Nephron (organoid): ENCODE measurements at regions not wholly inside any gene's neighbourhood (a gene's known extent, or its start where the extent isn't known, plus 50 kb on each side); places are given as distances from the start of the nearest gene placed in this dataset.

ENCODE experiments used
- H3K27ac Mint-ChIP-seq, 3 experiments: 2 replicates each; pipeline ENCODE4 v1.8.0; 2020; ENCODE audit warnings: mixed read lengths in 3 of 3, mild to moderate bottlenecking in 2 of 3, moderate library complexity in 1 of 3
- H3K27me3 Mint-ChIP-seq: 2 replicates; pipeline ENCODE4 v1.8.0; 2021; ENCODE audit warnings: low read depth, mild to moderate bottlenecking, moderate library complexity, mixed read lengths
- H3K36me3 Mint-ChIP-seq: 2 replicates; pipeline ENCODE4 v1.8.0; 2020; ENCODE audit warnings: low read depth, mixed read lengths
- H3K4me1 Mint-ChIP-seq: 2 replicates; pipeline ENCODE4 v1.8.0; 2020; ENCODE audit warnings: mixed read lengths
- H3K4me3 Mint-ChIP-seq, 3 experiments: 2 replicates each; pipeline ENCODE4 v1.8.0; 2020; ENCODE audit warnings: mild to moderate bottlenecking in 3 of 3, mixed read lengths in 3 of 3, moderate library complexity in 2 of 3
- H3K9me3 Mint-ChIP-seq: 2 replicates; pipeline ENCODE4 v1.8.0; 2020; ENCODE audit warnings: mixed read lengths
- TF ChIP-seq, protein P1 (sequence below), 3 experiments: fragments of 200-600 bp; sonication (generic); IDR thresholded peaks; one replicate each; pipeline ENCODE4 v1.5.0; 2021; ENCODE audit warnings: antibody characterized with exemption in 3 of 3; ENCODE audit not compliant: unreplicated experiment in 3 of 3

DNA sequence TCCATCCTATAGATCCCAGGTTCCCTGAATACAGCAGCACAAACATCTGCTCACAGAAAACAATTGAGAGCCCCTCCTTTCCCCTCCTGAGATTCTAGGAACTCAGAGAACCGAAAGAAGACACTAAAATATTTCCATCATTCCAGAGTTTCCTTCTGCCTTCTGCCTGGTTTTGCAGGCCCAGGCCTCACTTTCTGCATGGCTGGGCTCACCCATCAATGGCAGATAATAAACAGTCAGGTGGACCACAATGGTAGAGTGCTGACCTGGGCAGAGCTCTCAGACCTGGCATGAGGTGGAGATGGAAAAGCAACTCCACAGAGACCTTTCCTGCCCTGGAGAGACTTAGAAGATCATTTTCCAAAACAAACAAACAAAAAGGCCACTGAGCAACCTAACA, 389.1 kb downstream of the NXPE2 start:
- peaks cover 12% of the 10 kb centered on the region for H3K27me3 Mint-ChIP-seq

GRCh38 chr11:115067900-115068530, 389.7 kb downstream of the NXPE2 start:
- Mint-ChIP-seq H3K4me1 (peaks cover 20% of the 10 kb centered on the region), H3K27ac (peak overlapping the region in 1 of 3 experiments; percentile 21), H3K36me3 (no peaks in the 10 kb centered on the region), H3K27me3 (peaks cover 17% of the 10 kb centered on the region), H3K9me3 (peaks cover 2% of the 10 kb centered on the region), H3K4me3 (no peak overlapping the region)
- TF ChIP-seq, protein P1, sequence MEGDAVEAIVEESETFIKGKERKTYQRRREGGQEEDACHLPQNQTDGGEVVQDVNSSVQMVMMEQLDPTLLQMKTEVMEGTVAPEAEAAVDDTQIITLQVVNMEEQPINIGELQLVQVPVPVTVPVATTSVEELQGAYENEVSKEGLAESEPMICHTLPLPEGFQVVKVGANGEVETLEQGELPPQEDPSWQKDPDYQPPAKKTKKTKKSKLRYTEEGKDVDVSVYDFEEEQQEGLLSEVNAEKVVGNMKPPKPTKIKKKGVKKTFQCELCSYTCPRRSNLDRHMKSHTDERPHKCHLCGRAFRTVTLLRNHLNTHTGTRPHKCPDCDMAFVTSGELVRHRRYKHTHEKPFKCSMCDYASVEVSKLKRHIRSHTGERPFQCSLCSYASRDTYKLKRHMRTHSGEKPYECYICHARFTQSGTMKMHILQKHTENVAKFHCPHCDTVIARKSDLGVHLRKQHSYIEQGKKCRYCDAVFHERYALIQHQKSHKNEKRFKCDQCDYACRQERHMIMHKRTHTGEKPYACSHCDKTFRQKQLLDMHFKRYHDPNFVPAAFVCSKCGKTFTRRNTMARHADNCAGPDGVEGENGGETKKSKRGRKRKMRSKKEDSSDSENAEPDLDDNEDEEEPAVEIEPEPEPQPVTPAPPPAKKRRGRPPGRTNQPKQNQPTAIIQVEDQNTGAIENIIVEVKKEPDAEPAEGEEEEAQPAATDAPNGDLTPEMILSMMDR (IDR thresholded peaks at IDR 0.05; ENCODE audit: unreplicated experiment in 3 of 3), result no peak

More for the DNA sequence above, 389.1 kb downstream of the NXPE2 start:
- TF ChIP-seq, protein P1 (IDR thresholded peaks at IDR 0.05; ENCODE audit: unreplicated experiment in 3 of 3), result no peak
- Mint-ChIP-seq H3K27ac (peak overlapping the region in 2 of 3 experiments; percentile 21 to 43), H3K9me3 (peaks cover 2% of the 10 kb centered on the region), H3K4me3 (no peak overlapping the region), H3K36me3 (no peaks in the 10 kb centered on the region), H3K4me1 (peaks cover 20% of the 10 kb centered on the region)

DNA sequence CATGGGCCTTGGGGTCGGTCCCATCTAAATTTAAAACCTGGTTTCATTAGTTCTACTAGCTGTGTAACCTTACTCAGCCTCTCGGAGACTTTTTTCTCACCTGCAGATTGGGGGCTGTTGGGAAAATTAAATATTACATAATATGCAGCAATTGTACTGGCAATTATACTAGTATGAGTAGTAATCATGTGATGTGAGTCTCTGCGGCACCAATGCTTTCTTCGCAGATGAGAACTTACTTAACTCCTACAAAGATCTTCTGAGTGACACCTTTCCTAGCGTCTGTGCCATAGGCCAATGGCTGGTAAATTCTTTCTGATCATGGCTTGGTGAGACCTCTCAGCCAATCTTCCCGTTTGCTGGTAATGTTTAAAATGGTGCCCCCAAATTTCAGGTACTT, 391.3 kb downstream of the NXPE2 start:
- peaks cover 27% of the 10 kb centered on the region for H3K4me1 Mint-ChIP-seq
- no peaks in the 10 kb centered on the region for H3K36me3 Mint-ChIP-seq
- no peak overlapping the region for H3K4me3 Mint-ChIP-seq
- H3K27me3 Mint-ChIP-seq, result peaks cover 25% of the 10 kb centered on the region
- H3K9me3 Mint-ChIP-seq, result peaks cover 2% of the 10 kb centered on the region
- TF ChIP-seq, protein P1 (IDR thresholded peaks at IDR 0.05; ENCODE audit: unreplicated experiment in 3 of 3), result no peak
- no peak overlapping the region for H3K27ac Mint-ChIP-seq

DNA sequence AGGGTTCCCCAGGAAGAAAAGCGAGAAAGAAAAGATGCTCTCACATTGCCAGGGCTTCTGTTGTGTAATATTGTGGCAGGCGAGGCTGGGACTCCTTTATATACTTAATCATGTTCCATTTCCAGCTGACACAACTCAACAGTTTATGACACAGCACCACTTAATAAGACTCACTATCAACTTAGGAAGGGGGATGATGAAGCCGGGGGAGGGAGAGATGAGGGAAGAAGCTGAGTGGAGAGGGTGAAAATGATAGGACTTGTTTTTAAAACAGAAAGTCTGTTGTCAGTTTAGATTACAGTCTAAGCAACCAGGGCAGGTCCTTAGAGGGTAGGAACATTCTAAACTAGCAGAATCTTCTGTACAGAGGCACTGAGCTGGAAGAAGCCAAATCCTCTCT, 397.0 kb downstream of the NXPE2 start:
- Mint-ChIP-seq H3K4me3 (no peak overlapping the region), H3K27ac (no peak overlapping the region), H3K27me3 (peaks cover 41% of the 10 kb centered on the region), H3K4me1 (peaks cover 20% of the 10 kb centered on the region), H3K9me3 (no peaks in the 10 kb centered on the region), H3K36me3 (no peaks in the 10 kb centered on the region)
- TF ChIP-seq, protein P1 (IDR thresholded peaks at IDR 0.05; ENCODE audit: unreplicated experiment in 3 of 3), result no peak

- peaks cover 55% of the 10 kb centered on the region for H3K27me3 Mint-ChIP-seq
- no peak overlapping the region for H3K4me3 Mint-ChIP-seq
- no peaks in the 10 kb centered on the region for H3K36me3 Mint-ChIP-seq
- peaks cover 20% of the 10 kb centered on the region for H3K4me1 Mint-ChIP-seq
- no peaks in the 10 kb centered on the region for H3K9me3 Mint-ChIP-seq
- TF ChIP-seq, protein P1 (IDR thresholded peaks at IDR 0.05; ENCODE audit: unreplicated experiment in 3 of 3), result no peak
- H3K27ac Mint-ChIP-seq, result no peak overlapping the region
Observed at GRCh38 chr11:115077740-115078139, 399.4 kb downstream of the NXPE2 start.
